Upper lobe of left lung (tissue), 4 donors: ENCODE measurements at regions not wholly inside any gene's neighbourhood (a gene's known extent, or its start where the extent isn't known, plus 50 kb on each side); places are given as distances from the start of the nearest gene placed in this dataset.

Source experiments
- EP300 ChIP-seq, 4 donors: sonication (generic); formaldehyde crosslinking; IDR thresholded peaks; one replicate each; pipeline ENCODE4 v1.5.1; 2017; ENCODE audit warnings: antibody characterized with exemption in 4 of 4, control low read depth in 2 of 4
- POLR2AphosphoS5 ChIP-seq, 2 donors: sonication (generic); formaldehyde crosslinking; IDR thresholded peaks; one replicate each; pipeline ENCODE4 v1.5.1; 2017; ENCODE audit warnings: antibody characterized with exemption in 2 of 2
- TF ChIP-seq, protein P1 (sequence below), 6 experiments: fragments of 450-650 bp in 4 of 6; fragments of 200-600 bp in 2 of 6; sonication (generic) in 2 of 6; IDR thresholded peaks; one replicate each; pipeline ENCODE4 v1.5.1; 2016 to 2019; ENCODE audit warnings: antibody characterized with exemption in 6 of 6

DNA sequence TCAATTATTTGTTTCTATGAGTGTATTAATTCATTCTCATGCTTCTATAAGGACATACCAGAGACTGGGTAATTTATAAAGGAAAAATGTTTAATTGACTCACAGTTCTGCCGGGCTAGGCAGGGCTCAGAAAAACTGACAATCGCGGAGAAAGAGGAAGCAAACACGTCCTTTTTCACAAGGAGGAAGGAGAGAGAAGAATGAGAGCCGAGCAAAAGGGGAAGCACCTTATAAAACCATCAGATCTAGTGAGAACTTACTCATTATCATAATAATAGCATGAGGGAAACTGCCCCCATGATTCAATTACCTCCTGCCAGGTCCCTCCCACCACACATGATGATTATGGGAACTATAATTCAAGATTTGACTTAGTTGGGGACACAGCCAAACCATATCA, 294.0 kb downstream of the DSC3 start:
- TF ChIP-seq, protein P1, sequence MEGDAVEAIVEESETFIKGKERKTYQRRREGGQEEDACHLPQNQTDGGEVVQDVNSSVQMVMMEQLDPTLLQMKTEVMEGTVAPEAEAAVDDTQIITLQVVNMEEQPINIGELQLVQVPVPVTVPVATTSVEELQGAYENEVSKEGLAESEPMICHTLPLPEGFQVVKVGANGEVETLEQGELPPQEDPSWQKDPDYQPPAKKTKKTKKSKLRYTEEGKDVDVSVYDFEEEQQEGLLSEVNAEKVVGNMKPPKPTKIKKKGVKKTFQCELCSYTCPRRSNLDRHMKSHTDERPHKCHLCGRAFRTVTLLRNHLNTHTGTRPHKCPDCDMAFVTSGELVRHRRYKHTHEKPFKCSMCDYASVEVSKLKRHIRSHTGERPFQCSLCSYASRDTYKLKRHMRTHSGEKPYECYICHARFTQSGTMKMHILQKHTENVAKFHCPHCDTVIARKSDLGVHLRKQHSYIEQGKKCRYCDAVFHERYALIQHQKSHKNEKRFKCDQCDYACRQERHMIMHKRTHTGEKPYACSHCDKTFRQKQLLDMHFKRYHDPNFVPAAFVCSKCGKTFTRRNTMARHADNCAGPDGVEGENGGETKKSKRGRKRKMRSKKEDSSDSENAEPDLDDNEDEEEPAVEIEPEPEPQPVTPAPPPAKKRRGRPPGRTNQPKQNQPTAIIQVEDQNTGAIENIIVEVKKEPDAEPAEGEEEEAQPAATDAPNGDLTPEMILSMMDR (IDR thresholded peaks at IDR 0.05) = no peak
- TF ChIP-seq POLR2AphosphoS5 (IDR thresholded peaks at IDR 0.05) (no peak), EP300 (IDR thresholded peaks at IDR 0.05) (no peak)
